H1 (cell line): ENCODE measurements at regions not wholly inside any gene's neighbourhood (a gene's known extent, or its start where the extent isn't known, plus 50 kb on each side); places are given as distances from the start of the nearest gene placed in this dataset.

ENCODE experiments used
- CTCF ChIA-PET: fragments of 300-600 bp; sonication (Branson Sonifier 250); formaldehyde crosslinking; loops from one replicate; lab custom pipeline; 2021; ENCODE audit not compliant: partially characterized antibody; lab: Charles Lee
- POLR2A ChIA-PET: fragments of 300-600 bp; sonication (Branson Sonifier 250); formaldehyde crosslinking; loops from one replicate; lab custom pipeline; 2021; ENCODE audit warnings: inconsistent platforms; ENCODE audit not compliant: partially characterized antibody; lab: Charles Lee
- DNase-seq, 2 experiments: peaks; one replicate each; pipeline versions ENCODE4 v3.0.0 to v3.0.0-alpha.2; 2010 to 2022; ENCODE audit warnings: low spot score in 2 of 2, low read depth in 1 of 2, mixed read lengths in 1 of 2
- FAIRE-seq: peaks from 2 replicates; lab custom pipeline; 2011; peaks lifted over from hg19 to GRCh38; lab: Jason Lieb, UNC
- H2AFZ ChIP-seq: 2 replicates; pipeline ENCODE4 v1.8.1; 2012; ENCODE audit warnings: low read length, inconsistent platforms
- H2AK5ac ChIP-seq: 2 replicates; pipeline ENCODE4 v1.6.1; 2013; ENCODE audit warnings: low read depth, low read length
- H2BK120ac ChIP-seq: replicated peaks from 2 replicates; pipeline ENCODE3; 2013; ENCODE audit warnings: low read depth, low read length, inconsistent platforms
- H2BK12ac ChIP-seq: 2 replicates; pipeline ENCODE4 v1.6.1; 2013; ENCODE audit warnings: low read depth, low read length
- H2BK15ac ChIP-seq: 2 replicates; pipeline ENCODE4 v1.6.1; 2013; ENCODE audit warnings: low read length
- H2BK20ac ChIP-seq: 2 replicates; pipeline ENCODE4 v1.6.1; 2013; ENCODE audit warnings: low read length
- H2BK5ac ChIP-seq: 2 replicates; pipeline ENCODE4 v1.6.1; 2013; ENCODE audit warnings: low read depth, low read length
- H3K14ac ChIP-seq: 2 replicates; pipeline ENCODE4 v1.6.1; 2013; ENCODE audit warnings: inconsistent platforms; ENCODE audit not compliant: insufficient read length
- H3K18ac ChIP-seq: 2 replicates; pipeline ENCODE4 v1.6.1; 2013; ENCODE audit warnings: low read length; ENCODE audit errors: extremely low read depth
- H3K23ac ChIP-seq: 2 replicates; pipeline ENCODE4 v1.6.1; 2013; ENCODE audit warnings: inconsistent platforms; ENCODE audit not compliant: insufficient read length
- H3K23me2 ChIP-seq: 2 replicates; pipeline ENCODE4 v1.6.1; 2013; ENCODE audit warnings: low read depth, low read length
- H3K27ac ChIP-seq: 2 replicates; pipeline ENCODE4 v1.6.1; 2011; ENCODE audit warnings: low read depth, low read length, inconsistent platforms
- H3K27me3 ChIP-seq, 4 experiments: replicated peaks in 1 of 4; 1 replicate in 1 of 4; 2 replicates in 3 of 4; pipeline versions ENCODE4 v1.6.1 to v1.8.1; 2011 to 2013; ENCODE audit warnings: low read length in 3 of 4, mild to moderate bottlenecking in 3 of 4, inconsistent platforms in 2 of 4, mixed read lengths in 2 of 4, moderate library complexity in 1 of 4; ENCODE audit not compliant: control insufficient read depth in 3 of 4, insufficient read depth in 3 of 4; ENCODE audit errors: extremely low read depth in 1 of 4
- H3K36me3 ChIP-seq, 4 experiments: 2 replicates each; pipeline versions ENCODE4 v1.6.1 to v1.8.1; 2011 to 2013; ENCODE audit warnings: mild to moderate bottlenecking in 4 of 4, low read length in 3 of 4, moderate library complexity in 2 of 4, control low read depth in 1 of 4, inconsistent platforms in 1 of 4; ENCODE audit not compliant: insufficient read depth in 4 of 4, control insufficient read depth in 2 of 4
- H3K4ac ChIP-seq: replicated peaks from 2 replicates; pipeline ENCODE3; 2013; ENCODE audit warnings: low read length, low read depth, mixed read lengths, inconsistent platforms; ENCODE audit not compliant: insufficient read length
- H3K4me1 ChIP-seq, 4 experiments: replicated peaks in 1 of 4; 1 replicate in 1 of 4; 2 replicates in 3 of 4; pipeline versions ENCODE4 v1.6.1 to v1.8.1; 2011 to 2013; ENCODE audit warnings: low read length in 3 of 4, inconsistent platforms in 2 of 4, mixed read lengths in 1 of 4; ENCODE audit not compliant: insufficient read depth in 4 of 4, control insufficient read depth in 3 of 4
- H3K4me2 ChIP-seq, 2 experiments: 2 replicates each; pipeline versions ENCODE4 v1.6.1 to v1.8.1; 2011 to 2013; ENCODE audit warnings: low read depth in 2 of 2, low read length in 2 of 2, control low read depth in 1 of 2, inconsistent platforms in 1 of 2, mild to moderate bottlenecking in 1 of 2; ENCODE audit not compliant: insufficient read depth in 1 of 2
- H3K4me3 ChIP-seq, 4 experiments: fragments of 200-600, 300-600 bp in 1 of 4; sonication (generic), shearing (Covaris generic), sonication (Bioruptor Twin) in 1 of 4; 2 replicates each; pipeline versions ENCODE4 v1.5.1 to v1.8.1; 2011 to 2016; ENCODE audit warnings: low read length in 4 of 4, low read depth in 3 of 4, control low read depth in 2 of 4, inconsistent platforms in 2 of 4, mild to moderate bottlenecking in 2 of 4, mixed read lengths in 1 of 4, moderate library complexity in 1 of 4; ENCODE audit not compliant: insufficient read depth in 2 of 4; ENCODE audit errors: extremely low read depth in 1 of 4
- H3K56ac ChIP-seq: replicated peaks from 2 replicates; pipeline ENCODE3; 2013; ENCODE audit warnings: low read depth, mild to moderate bottlenecking, mixed read lengths, low read length, inconsistent platforms; ENCODE audit not compliant: insufficient read length
- H3K79me1 ChIP-seq: 2 replicates; pipeline ENCODE4 v1.6.1; 2013; ENCODE audit warnings: low read depth, low read length, control low read depth
- H3K79me2 ChIP-seq, 2 experiments: 2 replicates each; pipeline versions ENCODE4 v1.6.1 to v1.8.1; 2012 to 2013; ENCODE audit warnings: low read length in 2 of 2, mild to moderate bottlenecking in 2 of 2, inconsistent platforms in 1 of 2; ENCODE audit not compliant: insufficient read depth in 2 of 2, control insufficient read depth in 1 of 2
- H3K9ac ChIP-seq, 4 experiments: replicated peaks in 1 of 4; 1 replicate in 1 of 4; 2 replicates in 3 of 4; pipeline versions ENCODE4 v1.6.1 to v1.8.1; 2011 to 2013; ENCODE audit warnings: low read depth in 3 of 4, low read length in 3 of 4, control low read depth in 2 of 4, mild to moderate bottlenecking in 2 of 4, moderate library complexity in 2 of 4, inconsistent platforms in 1 of 4; ENCODE audit errors: extremely low read depth in 1 of 4
- H3K9me3 ChIP-seq, 2 experiments: 2 replicates each; pipeline versions ENCODE4 v1.6.1 to v1.8.1; 2012 to 2013; ENCODE audit warnings: mild to moderate bottlenecking in 2 of 2, moderate library complexity in 2 of 2, control low read depth in 1 of 2, inconsistent platforms in 1 of 2, low read depth in 1 of 2, low read length in 1 of 2, mixed read lengths in 1 of 2; ENCODE audit not compliant: insufficient read depth in 2 of 2
- H4K20me1 ChIP-seq, 2 experiments: replicated peaks in 1 of 2; 2 replicates each; pipeline versions ENCODE3 to v1.8.1; 2011 to 2013; ENCODE audit warnings: inconsistent platforms in 2 of 2, low read length in 2 of 2, mild to moderate bottlenecking in 1 of 2; ENCODE audit not compliant: insufficient read depth in 2 of 2, control insufficient read depth in 1 of 2
- H4K5ac ChIP-seq: 2 replicates; pipeline ENCODE4 v1.6.1; 2013; ENCODE audit warnings: low read length, low read depth, mixed read lengths, inconsistent platforms; ENCODE audit not compliant: insufficient read length
- H4K8ac ChIP-seq: 2 replicates; pipeline ENCODE4 v1.8.0; 2013; ENCODE audit warnings: mild to moderate bottlenecking, moderate library complexity, low read length, inconsistent platforms; ENCODE audit not compliant: insufficient read depth; ENCODE audit errors: extremely low read depth
- H4K91ac ChIP-seq: replicated peaks from 2 replicates; pipeline ENCODE3; 2013; ENCODE audit warnings: low read length, mixed read lengths, inconsistent platforms; ENCODE audit not compliant: insufficient read length
- ASH2L ChIP-seq: fragments of 200-600, 300-600 bp; sonication (generic); IDR thresholded peaks from one replicate; pipeline ENCODE4 v1.7.1; 2017; ENCODE audit warnings: low read length
- ATF3 ChIP-seq: IDR thresholded peaks from 2 replicates; pipeline ENCODE4 v1.6.1; 2011; ENCODE audit warnings: low read depth, mild to moderate bottlenecking, low read length; ENCODE audit not compliant: insufficient read depth
- BACH1 ChIP-seq: IDR thresholded peaks from 2 replicates; pipeline ENCODE4 v1.6.1; 2012; ENCODE audit warnings: low read length, improper control_type of control experiment
- CBX8 ChIP-seq: fragments of 300-800, 300-1000 bp; sonication (generic); IDR thresholded peaks from 2 replicates; pipeline ENCODE4 v1.7.1; 2016; ENCODE audit warnings: low read depth, low read length, borderline replicate concordance
- CREB1 ChIP-seq: IDR thresholded peaks from 2 replicates; pipeline ENCODE4 v1.6.1; 2012; ENCODE audit warnings: inconsistent platforms
- EP300 ChIP-seq, 2 experiments: IDR thresholded peaks; 1 replicate in 1 of 2; 2 replicates in 1 of 2; pipeline ENCODE4 v1.6.1; 2011 to 2012; ENCODE audit warnings: low read depth in 2 of 2, low read length in 2 of 2, mild to moderate bottlenecking in 2 of 2, borderline replicate concordance in 1 of 2, inconsistent platforms in 1 of 2, moderate library complexity in 1 of 2
- GABPA ChIP-seq: IDR thresholded peaks from 2 replicates; pipeline ENCODE4 v1.6.1; 2011; ENCODE audit warnings: mild to moderate bottlenecking, low read length, moderate library complexity, borderline replicate concordance; ENCODE audit not compliant: insufficient read depth
- KDM5A ChIP-seq: fragments of 200-600 bp; IDR thresholded peaks from 2 replicates; pipeline ENCODE4 v1.7.1; 2012; ENCODE audit warnings: mild to moderate bottlenecking, low read length, inconsistent platforms, mixed read lengths
- NRF1 ChIP-seq: IDR thresholded peaks from 2 replicates; pipeline ENCODE4 v1.6.1; 2011; ENCODE audit warnings: mild to moderate bottlenecking, low read depth, low read length, improper control_type of control experiment
- RBBP5 ChIP-seq: IDR thresholded peaks from 2 replicates; pipeline ENCODE4 v1.7.1; 2012; ENCODE audit warnings: low read depth, mild to moderate bottlenecking, inconsistent platforms, low read length, moderate library complexity, borderline replicate concordance
- SP2 ChIP-seq: IDR thresholded peaks from 2 replicates; pipeline ENCODE4 v1.6.1; 2012; ENCODE audit warnings: mild to moderate bottlenecking, low read length, inconsistent platforms
- TCF12 ChIP-seq: IDR thresholded peaks from 2 replicates; pipeline ENCODE4 v1.6.1; 2011; ENCODE audit warnings: low read depth, mild to moderate bottlenecking, low read length
- WGBS, 2 experiments: shearing (Covaris generic) in 1 of 2; methylation state at CpG; one replicate each; pipeline versions ENCODE4 v1.1.6 to v1.1.7; 2013 to 2015; ENCODE audit warnings: low lambda C conversion rate in 2 of 2, mixed read lengths in 2 of 2, inconsistent platforms in 1 of 2, low coverage in 1 of 2, missing lambda C conversion rate in 1 of 2; ENCODE audit not compliant: insufficient replicate concordance in 2 of 2, insufficient coverage in 1 of 2, insufficient read length in 1 of 2; ENCODE audit errors: extremely low coverage in 1 of 2, missing lambda C conversion rate in 1 of 2; 5-methylcytosine and 5-hydroxymethylcytosine counted together
- TF ChIP-seq, protein P1 (sequence below): IDR thresholded peaks from 2 replicates; pipeline ENCODE4 v1.6.1; 2011; ENCODE audit warnings: low read length, improper control_type of control experiment

DNA sequence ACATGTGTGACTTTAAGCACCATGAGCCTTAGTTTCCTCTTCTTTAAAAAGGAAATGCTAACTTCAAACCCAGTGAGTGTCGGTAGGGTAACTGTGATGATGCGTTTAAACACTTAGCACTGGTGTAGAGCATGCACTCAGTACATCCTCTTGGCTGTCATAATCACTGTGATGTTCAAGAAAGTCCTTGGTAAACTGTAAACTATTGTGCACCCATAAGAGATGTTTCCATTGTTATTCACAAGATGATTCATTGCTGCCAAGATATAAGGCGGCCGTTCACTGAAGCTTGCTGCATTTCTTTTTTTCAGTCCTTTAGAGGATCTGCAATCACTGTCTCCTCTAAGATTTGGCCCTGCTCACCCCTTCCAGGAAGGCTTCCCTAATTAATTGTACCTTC, 61.8 kb upstream of the DAB1 start:
- Histone ChIP-seq H2BK120ac (no peak overlapping the region), H2AK5ac (no peak overlapping the region), H3K4me3 (no peak overlapping the region), H3K4me1 (peaks cover 0 to 5% (median under 1%) of the 10 kb centered on the region in 4 experiments; a peak in 2 of 7 replicates), H3K18ac (no peak overlapping the region), H4K20me1 (no peaks in the 10 kb centered on the region), H2BK15ac (no peak overlapping the region), H2BK12ac (no peak overlapping the region), H4K8ac (no peak overlapping the region), H3K14ac (no peak overlapping the region), H3K23ac (no peak overlapping the region), H2BK20ac (no peak overlapping the region), H3K79me1 (no peaks in the 10 kb centered on the region), H3K36me3 (no peaks in the 10 kb centered on the region), H3K79me2 (no peaks in the 10 kb centered on the region), H3K56ac (no peak overlapping the region), H3K4me2 (no peak overlapping the region), H3K27me3 (no peaks in the 10 kb centered on the region), H4K91ac (no peak overlapping the region), H3K27ac (no peak overlapping the region), H3K9ac (no peak overlapping the region), H3K4ac (no peak overlapping the region), H3K23me2 (no peaks in the 10 kb centered on the region), H3K9me3 (no peaks in the 10 kb centered on the region), H4K5ac (no peak overlapping the region), H2BK5ac (no peak overlapping the region), H2AFZ (no peak overlapping the region)
- ChIA-PET POLR2A (no interaction called here), CTCF (interaction anchor here (1.0 kb wide), 1 partner anchor 35 kb away, joined by 3 read pairs; no protein-coding TSS in a partner anchor)
- FAIRE-seq: no peak
- no peak for DNase-seq
- 85% methylated on average over 4 of the region's 4 CpGs; no CpG with 5 or more reads in 1 of the 2 experiments for WGBS, 2 experiments
- TF ChIP-seq, protein P1, sequence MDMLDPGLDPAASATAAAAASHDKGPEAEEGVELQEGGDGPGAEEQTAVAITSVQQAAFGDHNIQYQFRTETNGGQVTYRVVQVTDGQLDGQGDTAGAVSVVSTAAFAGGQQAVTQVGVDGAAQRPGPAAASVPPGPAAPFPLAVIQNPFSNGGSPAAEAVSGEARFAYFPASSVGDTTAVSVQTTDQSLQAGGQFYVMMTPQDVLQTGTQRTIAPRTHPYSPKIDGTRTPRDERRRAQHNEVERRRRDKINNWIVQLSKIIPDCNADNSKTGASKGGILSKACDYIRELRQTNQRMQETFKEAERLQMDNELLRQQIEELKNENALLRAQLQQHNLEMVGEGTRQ: no peak
- TF ChIP-seq TCF12: no peak
- TF ChIP-seq CBX8: no peak
- no peak for TF ChIP-seq BACH1
- TF ChIP-seq GABPA: no peak
- no peak for TF ChIP-seq SP2
- TF ChIP-seq ASH2L: no peak
- no peak for TF ChIP-seq RBBP5
- TF ChIP-seq KDM5A: no peak
- TF ChIP-seq EP300 (IDR thresholded peaks at IDR 0.05; ENCODE audit: borderline replicate concordance in 1 of 2, low read depth in 2 of 2, low read length in 2 of 2): no peak
- TF ChIP-seq CREB1: no peak
- no peak for TF ChIP-seq ATF3
- no peak for TF ChIP-seq NRF1
